PC-3 (cell line): ENCODE measurements at regions not wholly inside any gene's neighbourhood (a gene's known extent, or its start where the extent isn't known, plus 50 kb on each side); places are given as distances from the start of the nearest gene placed in this dataset.

Source experiments
- CTCF ChIP-seq: fragments of 300-600 bp; sonication (generic); conservative IDR thresholded peaks from 2 replicates; pipeline ENCODE4 v1.5.1; 2017; ENCODE audit warnings: antibody characterized with exemption, low read depth, mild to moderate bottlenecking, low read length
- EZH2 ChIP-seq: fragments of 300-600 bp; sonication (generic); IDR thresholded peaks from one replicate; pipeline ENCODE4 v1.6.1; 2017; ENCODE audit warnings: antibody characterized with exemption, mild to moderate bottlenecking, low read length; ENCODE audit not compliant: unreplicated experiment

- TF ChIP-seq CTCF (no peak), EZH2 (no peak)
These were observed 214.4 kb downstream of the TLE3 start for GRCh38 chr15:69883306-69883705.
